ENCODE measurements at regions not wholly inside any gene's neighbourhood (a gene's known extent, or its start where the extent isn't known, plus 50 kb on each side); places are given as distances from the start of the nearest gene placed in this dataset.

GRCh38 chr1:79914896-79915295 lies 908.4 kb upstream of the ADGRL4 start:
- no peak overlapping the region for H3K27ac Mint-ChIP-seq (ENCODE audit: unreplicated experiment)
- no peak for TF ChIP-seq CTCF (IDR thresholded peaks at IDR 0.05)
- H3K36me3 Mint-ChIP-seq (ENCODE audit: unreplicated experiment): no peaks in the 10 kb centered on the region
- no peaks in the 10 kb centered on the region for H3K27me3 Mint-ChIP-seq (ENCODE audit: unreplicated experiment)
- DNase-seq (ENCODE audit: extremely low spot score, unreplicated experiment): no peak
- no peaks in the 10 kb centered on the region for H3K9me3 Mint-ChIP-seq (ENCODE audit: unreplicated experiment)
- H3K4me3 Mint-ChIP-seq (ENCODE audit: unreplicated experiment): no peak overlapping the region
- no peaks in the 10 kb centered on the region for H3K4me1 Mint-ChIP-seq (ENCODE audit: unreplicated experiment)

GRCh38 chr1:79912813-79913212 lies 906.3 kb upstream of the ADGRL4 start:
- DNase-seq (ENCODE audit: extremely low spot score, unreplicated experiment): no peak
- Mint-ChIP-seq H3K9me3 (ENCODE audit: unreplicated experiment) (no peaks in the 10 kb centered on the region), H3K4me1 (ENCODE audit: unreplicated experiment) (no peaks in the 10 kb centered on the region), H3K27ac (ENCODE audit: unreplicated experiment) (no peak overlapping the region), H3K4me3 (ENCODE audit: unreplicated experiment) (no peak overlapping the region), H3K36me3 (ENCODE audit: unreplicated experiment) (no peaks in the 10 kb centered on the region), H3K27me3 (ENCODE audit: unreplicated experiment) (no peaks in the 10 kb centered on the region)
- no peak for TF ChIP-seq CTCF (IDR thresholded peaks at IDR 0.05)

- H3K36me3 Mint-ChIP-seq (ENCODE audit: unreplicated experiment): no peaks in the 10 kb centered on the region
- H3K27ac Mint-ChIP-seq (ENCODE audit: unreplicated experiment): no peak overlapping the region
- no peak for TF ChIP-seq CTCF (IDR thresholded peaks at IDR 0.05)
- peaks cover 14% of the 10 kb centered on the region for H3K9me3 Mint-ChIP-seq (ENCODE audit: unreplicated experiment)
- no peak overlapping the region for H3K4me3 Mint-ChIP-seq (ENCODE audit: unreplicated experiment)
- peaks cover 10% of the 10 kb centered on the region for H3K4me1 Mint-ChIP-seq (ENCODE audit: unreplicated experiment)
- no peaks in the 10 kb centered on the region for H3K27me3 Mint-ChIP-seq (ENCODE audit: unreplicated experiment)
- DNase-seq (ENCODE audit: extremely low spot score, unreplicated experiment): no peak
Measured at GRCh38 chr1:79903321-79903720, 896.8 kb upstream of the ADGRL4 start.

GRCh38 chr1:79902418-79902817 lies 895.9 kb upstream of the ADGRL4 start:
- Mint-ChIP-seq H3K4me1 (ENCODE audit: unreplicated experiment) (peaks cover 10% of the 10 kb centered on the region), H3K4me3 (ENCODE audit: unreplicated experiment) (no peak overlapping the region), H3K36me3 (ENCODE audit: unreplicated experiment) (no peaks in the 10 kb centered on the region), H3K27ac (ENCODE audit: unreplicated experiment) (no peak overlapping the region), H3K27me3 (ENCODE audit: unreplicated experiment) (no peaks in the 10 kb centered on the region), H3K9me3 (ENCODE audit: unreplicated experiment) (peaks cover 14% of the 10 kb centered on the region)
- no peak for TF ChIP-seq CTCF (IDR thresholded peaks at IDR 0.05)
- DNase-seq (ENCODE audit: extremely low spot score, unreplicated experiment): no peak

- Mint-ChIP-seq H3K36me3 (ENCODE audit: unreplicated experiment) (no peaks in the 10 kb centered on the region), H3K4me1 (ENCODE audit: unreplicated experiment) (peaks cover 10% of the 10 kb centered on the region), H3K27me3 (ENCODE audit: unreplicated experiment) (no peaks in the 10 kb centered on the region), H3K9me3 (ENCODE audit: unreplicated experiment) (peaks cover 13% of the 10 kb centered on the region), H3K4me3 (ENCODE audit: unreplicated experiment) (no peak overlapping the region), H3K27ac (ENCODE audit: unreplicated experiment) (no peak overlapping the region)
- peak; percentile 22 for TF ChIP-seq CTCF (IDR thresholded peaks at IDR 0.05)
- no peak for DNase-seq (ENCODE audit: extremely low spot score, unreplicated experiment)
Measured at GRCh38 chr1:79899914-79900313, 893.4 kb upstream of the ADGRL4 start.
